ENCODE measurements at regions not wholly inside any gene's neighbourhood (a gene's known extent, or its start where the extent isn't known, plus 50 kb on each side); places are given as distances from the start of the nearest gene placed in this dataset.

DNA sequence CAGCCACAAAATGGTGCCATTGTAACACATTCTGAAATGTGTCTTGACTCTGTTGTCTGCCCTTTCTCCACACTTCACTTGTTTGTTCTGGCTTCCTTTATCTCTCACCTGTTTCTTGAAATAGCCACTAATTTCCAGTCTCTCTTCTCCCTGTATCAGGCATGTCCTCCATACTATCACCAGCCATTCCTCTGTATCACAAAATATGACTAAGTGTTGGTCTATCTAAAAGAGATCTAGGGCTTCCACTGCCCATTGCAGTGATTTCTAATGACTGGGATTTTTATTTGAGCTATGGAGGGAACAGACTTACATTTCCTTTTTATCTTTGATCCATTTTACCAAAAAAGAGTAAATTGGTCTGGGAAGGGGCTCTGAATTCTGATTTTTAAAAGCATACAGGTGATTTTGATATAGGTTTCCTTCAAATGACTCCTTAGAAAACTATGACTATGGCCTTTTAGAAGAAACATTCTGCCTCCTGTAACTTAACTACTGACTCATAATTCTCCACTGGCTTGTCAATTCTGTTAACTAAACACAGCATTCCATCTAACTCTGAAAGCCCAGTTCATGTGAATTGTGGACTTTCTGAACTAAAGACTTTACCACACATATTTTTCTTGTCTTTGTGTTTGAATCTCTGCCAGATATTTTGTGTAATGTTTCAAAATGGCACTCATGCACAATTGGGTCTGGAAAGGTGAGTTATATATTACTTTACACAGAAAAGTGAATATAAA is 1121.4 kb downstream of the XPNPEP1 start:
- Histone ChIP-seq H3K9ac (ENCODE audit: low read length) (no peak overlapping the region), H3K27ac (ENCODE audit: low read depth, low read length) (no peak overlapping the region), H3K79me2 (ENCODE audit: insufficient read depth, low read length) (no peaks in the 10 kb centered on the region), H3K9me2 (replicated peaks; ENCODE audit: insufficient read depth, low read length) (no peaks in the 10 kb centered on the region), H3K36me3 (ENCODE audit: low read length) (no peaks in the 10 kb centered on the region), H3K27me3 (ENCODE audit: low read length) (no peaks in the 10 kb centered on the region), H2AFZ (ENCODE audit: low read depth, low read length, severe bottlenecking) (no peak overlapping the region), H3K4me3 (ENCODE audit: insufficient read depth, low read length, poor library complexity, severe bottlenecking) (no peak overlapping the region), H4K20me1 (ENCODE audit: low read depth, low read length) (no peaks in the 10 kb centered on the region), H3F3A (ENCODE audit: insufficient read depth) (no peaks in the 10 kb centered on the region), H3K4me2 (ENCODE audit: low read depth, low read length, poor library complexity, severe bottlenecking) (no peak overlapping the region), H3K9me3 (ENCODE audit: insufficient read depth, low read length) (no peaks in the 10 kb centered on the region)
- TF ChIP-seq, protein P1, sequence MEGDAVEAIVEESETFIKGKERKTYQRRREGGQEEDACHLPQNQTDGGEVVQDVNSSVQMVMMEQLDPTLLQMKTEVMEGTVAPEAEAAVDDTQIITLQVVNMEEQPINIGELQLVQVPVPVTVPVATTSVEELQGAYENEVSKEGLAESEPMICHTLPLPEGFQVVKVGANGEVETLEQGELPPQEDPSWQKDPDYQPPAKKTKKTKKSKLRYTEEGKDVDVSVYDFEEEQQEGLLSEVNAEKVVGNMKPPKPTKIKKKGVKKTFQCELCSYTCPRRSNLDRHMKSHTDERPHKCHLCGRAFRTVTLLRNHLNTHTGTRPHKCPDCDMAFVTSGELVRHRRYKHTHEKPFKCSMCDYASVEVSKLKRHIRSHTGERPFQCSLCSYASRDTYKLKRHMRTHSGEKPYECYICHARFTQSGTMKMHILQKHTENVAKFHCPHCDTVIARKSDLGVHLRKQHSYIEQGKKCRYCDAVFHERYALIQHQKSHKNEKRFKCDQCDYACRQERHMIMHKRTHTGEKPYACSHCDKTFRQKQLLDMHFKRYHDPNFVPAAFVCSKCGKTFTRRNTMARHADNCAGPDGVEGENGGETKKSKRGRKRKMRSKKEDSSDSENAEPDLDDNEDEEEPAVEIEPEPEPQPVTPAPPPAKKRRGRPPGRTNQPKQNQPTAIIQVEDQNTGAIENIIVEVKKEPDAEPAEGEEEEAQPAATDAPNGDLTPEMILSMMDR (IDR thresholded peaks at IDR 0.05; ENCODE audit: insufficient read depth, low read length, poor library complexity, severe bottlenecking), result no peak
- no peak for TF ChIP-seq EZH2phosphoT487 (conservative IDR thresholded peaks at IDR 0.05; ENCODE audit: low read length)

DNA sequence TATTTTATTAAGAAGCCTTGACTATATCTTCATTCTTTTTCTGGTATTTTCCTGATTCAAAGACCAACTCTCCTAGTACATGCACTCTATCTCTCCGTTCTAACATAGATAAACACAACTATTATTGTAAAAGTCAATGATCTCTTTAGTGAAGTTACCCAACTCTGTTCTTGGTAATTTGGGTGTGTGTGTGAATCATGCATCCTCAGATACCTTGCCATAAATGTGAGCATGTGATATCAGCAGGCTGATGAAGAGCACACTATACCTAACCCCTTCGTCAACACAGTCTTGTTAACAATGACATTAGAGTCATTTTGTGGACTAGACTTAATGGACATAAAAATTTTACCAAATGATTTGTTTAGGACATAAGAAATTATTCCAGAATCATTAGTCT is 1122.1 kb downstream of the XPNPEP1 start:
- no peak overlapping the region for H3K4me3 ChIP-seq (ENCODE audit: insufficient read depth, low read length, poor library complexity, severe bottlenecking)
- H2AFZ ChIP-seq (ENCODE audit: low read depth, low read length, severe bottlenecking), result no peak overlapping the region
- H4K20me1 ChIP-seq (ENCODE audit: low read depth, low read length), result no peaks in the 10 kb centered on the region
- H3K9me3 ChIP-seq (ENCODE audit: insufficient read depth, low read length), result no peaks in the 10 kb centered on the region
- H3K9me2 ChIP-seq (replicated peaks; ENCODE audit: insufficient read depth, low read length), result no peaks in the 10 kb centered on the region
- no peaks in the 10 kb centered on the region for H3K36me3 ChIP-seq (ENCODE audit: low read length)
- no peaks in the 10 kb centered on the region for H3K79me2 ChIP-seq (ENCODE audit: insufficient read depth, low read length)
- no peaks in the 10 kb centered on the region for H3F3A ChIP-seq (ENCODE audit: insufficient read depth)
- no peaks in the 10 kb centered on the region for H3K27me3 ChIP-seq (ENCODE audit: low read length)
- H3K27ac ChIP-seq (ENCODE audit: low read depth, low read length), result no peak overlapping the region
- no peak for TF ChIP-seq EZH2phosphoT487 (conservative IDR thresholded peaks at IDR 0.05; ENCODE audit: low read length)
- TF ChIP-seq, protein P1 (IDR thresholded peaks at IDR 0.05; ENCODE audit: insufficient read depth, low read length, poor library complexity, severe bottlenecking), result no peak
- no peak overlapping the region for H3K9ac ChIP-seq (ENCODE audit: low read length)
- no peak overlapping the region for H3K4me2 ChIP-seq (ENCODE audit: low read depth, low read length, poor library complexity, severe bottlenecking)

DNA sequence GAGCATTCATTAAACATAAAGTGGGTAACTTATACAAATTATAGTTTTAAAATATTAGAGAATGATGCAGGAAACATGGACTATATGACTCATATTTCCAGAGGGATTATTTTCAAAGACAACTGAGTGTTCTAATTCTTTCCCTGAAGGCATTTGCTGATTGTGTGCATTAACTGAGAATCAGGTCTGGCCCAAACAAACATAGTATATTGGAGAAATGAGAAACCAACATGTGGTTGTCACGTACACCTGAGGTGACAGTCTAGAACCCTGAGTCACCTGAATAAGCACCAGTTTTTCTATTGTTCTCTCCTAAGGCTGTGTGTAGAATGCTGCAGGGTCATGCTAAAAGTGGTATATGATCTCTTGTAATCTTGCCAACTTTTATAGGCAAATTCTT is 1125.7 kb downstream of the XPNPEP1 start:
- Histone ChIP-seq H3F3A (ENCODE audit: insufficient read depth) (no peaks in the 10 kb centered on the region), H3K4me2 (ENCODE audit: low read depth, low read length, poor library complexity, severe bottlenecking) (no peak overlapping the region), H4K20me1 (ENCODE audit: low read depth, low read length) (no peaks in the 10 kb centered on the region), H3K27ac (ENCODE audit: low read depth, low read length) (no peak overlapping the region), H2AFZ (ENCODE audit: low read depth, low read length, severe bottlenecking) (no peak overlapping the region), H3K4me3 (ENCODE audit: insufficient read depth, low read length, poor library complexity, severe bottlenecking) (no peak overlapping the region), H3K9me3 (ENCODE audit: insufficient read depth, low read length) (no peaks in the 10 kb centered on the region), H3K9me2 (replicated peaks; ENCODE audit: insufficient read depth, low read length) (no peaks in the 10 kb centered on the region), H3K27me3 (ENCODE audit: low read length) (no peaks in the 10 kb centered on the region), H3K36me3 (ENCODE audit: low read length) (no peaks in the 10 kb centered on the region), H3K79me2 (ENCODE audit: insufficient read depth, low read length) (no peaks in the 10 kb centered on the region), H3K9ac (ENCODE audit: low read length) (no peak overlapping the region)
- no peak for TF ChIP-seq EZH2phosphoT487 (conservative IDR thresholded peaks at IDR 0.05; ENCODE audit: low read length)
- TF ChIP-seq, protein P1 (IDR thresholded peaks at IDR 0.05; ENCODE audit: insufficient read depth, low read length, poor library complexity, severe bottlenecking), result no peak
